ENCODE measurements at regions not wholly inside any gene's neighbourhood (a gene's known extent, or its start where the extent isn't known, plus 50 kb on each side); places are given as distances from the start of the nearest gene placed in this dataset.
A peak's percentile ranks its signal among the peaks of the same experiment; 100 is the strongest.

GRCh38 chr3:13152826-13153710, 79.8 kb upstream of the IQSEC1 start:
- TF ChIP-seq REST (IDR thresholded peaks at IDR 0.05; ENCODE audit: unreplicated experiment) (no peak), ZNF331 (CRISPR knock-in tag; IDR thresholded peaks at IDR 0.05; ENCODE audit: low read depth) (no peak), CTCF (conservative IDR thresholded peaks at IDR 0.05; ENCODE audit: low read depth in 2 of 2) (peak in 1 of 2 experiments; percentile 14; a peak in 1 of 4 replicates), POLR2AphosphoS5 (IDR thresholded peaks at IDR 0.05; ENCODE audit: low read depth) (no peak), EZH2phosphoT487 (IDR thresholded peaks at IDR 0.05; ENCODE audit: unreplicated experiment) (no peak), ZNF462 (CRISPR knock-in tag; IDR thresholded peaks at IDR 0.05) (no peak), JUNB (IDR thresholded peaks at IDR 0.05; ENCODE audit: unreplicated experiment) (no peak), ETS1 (IDR thresholded peaks at IDR 0.05) (no peak), EZH2 (IDR thresholded peaks at IDR 0.05; ENCODE audit: low read depth, unreplicated experiment) (no peak), NANOG (IDR thresholded peaks at IDR 0.05; ENCODE audit: borderline replicate concordance) (no peak), CREB1 (CRISPR knock-in tag; IDR thresholded peaks at IDR 0.05; ENCODE audit: low read depth) (no peak)
